AG04450 (cell line): ENCODE measurements at regions not wholly inside any gene's neighbourhood (a gene's known extent, or its start where the extent isn't known, plus 50 kb on each side); places are given as distances from the start of the nearest gene placed in this dataset.

Experiments
- CTCF ChIA-PET: fragments of 300-600, 350-600 bp; formaldehyde crosslinking; extraction: SDS; loops from one replicate; lab custom pipeline; 2022; ENCODE audit warnings: antibody characterized with exemption, inconsistent platforms; lab: Charles Lee
- POLR2A ChIA-PET: fragments of 350-600 bp; formaldehyde crosslinking; extraction: SDS; loops from one replicate; lab custom pipeline; 2021; ENCODE audit warnings: antibody characterized with exemption, inconsistent platforms; lab: Yijun Ruan, JAX
- DNase-seq: peaks from one replicate; pipeline ENCODE4 v3.0.0-alpha.2; 2011; ENCODE audit warnings: low read depth, low spot score
- H3K27ac ChIP-seq: one replicate; pipeline ENCODE4 v1.5.1; 2012; ENCODE audit warnings: low read depth, low read length, control low read depth
- H3K27me3 ChIP-seq: one replicate; pipeline ENCODE4 v1.6.0; 2012; ENCODE audit warnings: low read length; ENCODE audit not compliant: control insufficient read depth, insufficient read depth
- H3K4me3 ChIP-seq: 2 replicates; pipeline ENCODE4 v1.5.1; 2011; ENCODE audit warnings: mild to moderate bottlenecking, low read depth, low read length, control low read depth
- H3K9me3 ChIP-seq: 2 replicates; pipeline ENCODE4 v1.5.1; 2012; ENCODE audit warnings: low read length; ENCODE audit not compliant: control insufficient read depth, insufficient read depth
- CTCF ChIP-seq: IDR thresholded peaks from 2 replicates; pipeline ENCODE4 v1.5.1; 2011; ENCODE audit warnings: low read depth, low read length, control low read depth, inconsistent platforms

DNA sequence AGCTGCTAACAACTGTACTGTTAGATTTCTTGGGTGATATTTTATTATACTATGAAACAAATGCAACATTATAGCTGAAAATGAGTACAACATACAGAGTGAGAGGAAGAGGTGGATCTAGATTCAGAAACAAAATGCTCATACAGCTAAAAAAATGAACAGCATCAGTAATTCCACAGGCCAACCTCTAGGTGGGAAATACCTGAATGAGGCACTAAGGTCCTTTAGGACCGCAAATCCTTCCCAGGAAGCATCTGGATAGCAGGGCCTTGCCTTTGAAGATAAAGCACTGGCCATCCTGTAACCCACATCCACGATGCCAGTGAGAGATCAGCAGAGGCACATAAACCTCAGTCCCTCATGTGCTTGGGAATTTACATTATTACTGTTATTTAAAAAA lies 310.8 kb downstream of the YTHDC2 start:
- no peak overlapping the region for H3K27ac ChIP-seq
- no peaks in the 10 kb centered on the region for H3K9me3 ChIP-seq
- CTCF ChIA-PET = no interaction called here
- no peak overlapping the region for H3K4me3 ChIP-seq
- TF ChIP-seq CTCF = no peak
- no peak for DNase-seq
- no peaks in the 10 kb centered on the region for H3K27me3 ChIP-seq
- POLR2A ChIA-PET = no interaction called here

DNA sequence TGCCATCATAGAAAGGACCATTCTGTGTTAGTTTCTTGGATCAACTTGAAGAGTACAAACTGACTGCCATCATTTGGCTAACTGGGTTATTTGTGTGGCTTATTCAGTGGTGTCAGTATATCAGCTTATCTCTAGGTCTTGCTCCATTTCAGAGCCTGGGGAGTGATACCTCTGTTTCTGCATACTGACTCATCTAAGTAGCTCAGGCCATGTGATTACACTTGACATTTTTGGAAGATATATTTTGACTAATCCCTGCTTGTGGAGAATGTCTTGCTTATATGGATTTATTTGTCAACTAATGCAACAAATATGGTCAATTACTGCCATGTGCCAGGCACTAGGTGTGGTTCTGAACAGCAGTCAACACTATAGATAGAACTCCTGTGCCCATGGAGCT lies 311.7 kb downstream of the YTHDC2 start:
- no peak for TF ChIP-seq CTCF
- Histone ChIP-seq H3K9me3 (no peaks in the 10 kb centered on the region), H3K27ac (no peak overlapping the region), H3K4me3 (no peak overlapping the region), H3K27me3 (no peaks in the 10 kb centered on the region)
- ChIA-PET CTCF (no interaction called here), POLR2A (no interaction called here)
- DNase-seq = no peak

GRCh38 chr5:113846941-113847340 lies 333.4 kb downstream of the YTHDC2 start:
- Histone ChIP-seq H3K4me3 (no peak overlapping the region), H3K27me3 (no peaks in the 10 kb centered on the region), H3K27ac (no peak overlapping the region), H3K9me3 (no peaks in the 10 kb centered on the region)
- TF ChIP-seq CTCF = no peak
- no peak for DNase-seq
- CTCF ChIA-PET = no interaction called here
- POLR2A ChIA-PET = no interaction called here

DNA sequence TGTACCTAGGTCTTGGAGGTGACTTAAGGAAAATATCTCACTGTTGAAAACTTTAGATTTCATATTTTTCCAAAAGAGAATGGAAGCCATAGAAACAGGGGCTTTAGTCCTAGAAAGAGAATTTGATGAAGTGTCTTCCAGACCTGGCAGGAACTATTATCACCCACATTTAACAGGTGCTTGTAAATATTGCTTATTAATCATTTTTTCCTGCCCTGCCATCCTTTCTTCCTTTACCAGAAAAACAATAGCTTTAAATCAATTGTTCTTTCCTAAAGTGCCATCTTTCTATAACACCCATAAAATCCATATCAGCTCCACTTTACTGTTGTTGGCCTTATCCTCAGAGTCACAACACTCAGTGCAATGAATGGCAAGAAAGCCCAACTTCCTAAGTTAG lies 350.9 kb downstream of the YTHDC2 start:
- no peak for TF ChIP-seq CTCF
- POLR2A ChIA-PET = no interaction called here
- H3K9me3 ChIP-seq = no peaks in the 10 kb centered on the region; the same call in 1 of the 2 replicates
- no peak overlapping the region for H3K4me3 ChIP-seq
- DNase-seq = no peak
- H3K27me3 ChIP-seq = no peaks in the 10 kb centered on the region
- no peak overlapping the region for H3K27ac ChIP-seq
- CTCF ChIA-PET = no interaction called here

DNA sequence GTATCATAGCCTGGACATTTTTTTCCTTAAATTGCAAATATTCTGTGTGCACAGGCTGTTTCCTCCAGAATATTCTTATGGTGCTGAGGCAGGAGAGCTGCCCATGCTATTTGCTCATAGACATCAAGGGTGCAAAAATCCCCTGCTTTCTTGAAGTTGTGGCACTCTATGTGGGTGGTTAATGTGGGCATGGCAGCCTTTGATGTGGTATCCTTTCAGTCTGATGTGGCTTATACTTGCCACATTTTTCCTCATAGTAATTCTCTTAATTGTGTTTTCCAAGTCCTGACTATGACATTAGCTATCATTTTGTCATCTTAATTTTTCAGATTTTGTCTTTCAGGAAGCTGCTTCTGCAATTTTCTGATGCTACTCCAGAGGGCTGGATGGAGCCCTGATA lies 353.3 kb downstream of the YTHDC2 start:
- TF ChIP-seq CTCF = no peak
- no peak for DNase-seq
- Histone ChIP-seq H3K4me3 (no peak overlapping the region), H3K9me3 (no peaks in the 10 kb centered on the region), H3K27me3 (no peaks in the 10 kb centered on the region), H3K27ac (no peak overlapping the region)
- POLR2A ChIA-PET = no interaction called here
- CTCF ChIA-PET = no interaction called here
